ENCODE measurements at regions not wholly inside any gene's neighbourhood (a gene's known extent, or its start where the extent isn't known, plus 50 kb on each side); places are given as distances from the start of the nearest gene placed in this dataset.
A peak's percentile ranks its signal among the peaks of the same experiment; 100 is the strongest.

DNA sequence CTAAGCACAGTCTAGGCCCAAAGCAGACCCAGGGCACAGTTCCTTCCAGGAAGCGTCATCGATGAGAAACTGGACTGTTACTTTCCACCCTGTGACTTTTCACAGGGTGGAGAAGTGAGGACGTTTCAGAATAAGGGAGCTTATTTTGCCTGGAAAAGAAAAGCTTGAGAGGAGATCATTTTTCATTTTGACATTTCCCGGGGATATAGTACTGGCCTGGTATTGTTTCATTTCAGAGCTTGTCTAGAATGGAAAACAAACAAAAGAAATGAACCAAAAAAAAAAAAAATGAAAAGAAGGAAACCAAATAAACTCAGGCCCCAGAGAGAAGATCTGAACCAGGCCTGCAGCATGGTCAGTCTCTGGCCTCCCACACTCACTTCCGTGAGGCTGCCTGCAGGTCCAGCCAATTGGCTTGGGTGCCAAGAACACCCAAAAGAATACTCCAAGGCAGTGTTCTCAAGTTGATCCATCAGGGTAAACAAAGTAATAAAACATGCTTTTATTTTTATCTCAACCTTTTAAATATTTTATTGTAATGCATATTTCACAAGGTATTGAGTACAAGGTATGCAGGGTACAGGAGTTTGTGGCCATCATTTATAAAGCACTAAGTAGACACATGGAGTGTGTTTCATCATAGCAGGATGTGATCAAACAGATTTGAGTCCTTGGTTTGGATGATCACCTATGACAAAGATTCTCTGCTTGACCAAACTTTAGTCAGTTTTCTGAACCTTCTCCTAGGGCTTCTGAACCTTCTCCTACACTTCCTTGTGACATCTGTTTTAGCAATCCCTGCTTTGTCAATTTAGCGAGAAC, 176.9 kb upstream of the GGTLC1 start:
- Histone ChIP-seq H3K9ac (ENCODE audit: low read depth in 1 of 2, low read length in 2 of 2) (no peak overlapping the region), H3K36me3 (ENCODE audit: control insufficient read depth in 4 of 4, insufficient read depth in 3 of 4, low read depth in 1 of 4, low read length in 3 of 4) (no peaks in the 10 kb centered on the region), H3K27ac (ENCODE audit: low read depth in 1 of 2, low read length in 2 of 2) (no peak overlapping the region), H3K9me3 (ENCODE audit: control insufficient read depth in 4 of 4, low read length in 3 of 4) (no peaks in the 10 kb centered on the region), H3K27me3 (ENCODE audit: control insufficient read depth in 4 of 4, insufficient read depth in 4 of 4, low read length in 3 of 4) (no peaks in the 10 kb centered on the region), H3K4me1 (ENCODE audit: control insufficient read depth in 4 of 4, insufficient read depth in 4 of 4, low read length in 3 of 4) (no peaks in the 10 kb centered on the region), H3K4me3 (ENCODE audit: low read depth in 1 of 3, low read length in 3 of 3) (no peak overlapping the region)
- no peak for DNase-seq (ENCODE audit: low spot score)
- TF ChIP-seq, protein P1, sequence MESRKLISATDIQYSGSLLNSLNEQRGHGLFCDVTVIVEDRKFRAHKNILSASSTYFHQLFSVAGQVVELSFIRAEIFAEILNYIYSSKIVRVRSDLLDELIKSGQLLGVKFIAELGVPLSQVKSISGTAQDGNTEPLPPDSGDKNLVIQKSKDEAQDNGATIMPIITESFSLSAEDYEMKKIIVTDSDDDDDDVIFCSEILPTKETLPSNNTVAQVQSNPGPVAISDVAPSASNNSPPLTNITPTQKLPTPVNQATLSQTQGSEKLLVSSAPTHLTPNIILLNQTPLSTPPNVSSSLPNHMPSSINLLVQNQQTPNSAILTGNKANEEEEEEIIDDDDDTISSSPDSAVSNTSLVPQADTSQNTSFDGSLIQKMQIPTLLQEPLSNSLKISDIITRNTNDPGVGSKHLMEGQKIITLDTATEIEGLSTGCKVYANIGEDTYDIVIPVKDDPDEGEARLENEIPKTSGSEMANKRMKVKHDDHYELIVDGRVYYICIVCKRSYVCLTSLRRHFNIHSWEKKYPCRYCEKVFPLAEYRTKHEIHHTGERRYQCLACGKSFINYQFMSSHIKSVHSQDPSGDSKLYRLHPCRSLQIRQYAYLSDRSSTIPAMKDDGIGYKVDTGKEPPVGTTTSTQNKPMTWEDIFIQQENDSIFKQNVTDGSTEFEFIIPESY (IDR thresholded peaks at IDR 0.05), result no peak
- TF ChIP-seq SP1 (IDR thresholded peaks at IDR 0.05) (no peak), RAD21 (IDR thresholded peaks at IDR 0.05) (no peak), JUND (IDR thresholded peaks at IDR 0.05) (no peak), NR2F2 (IDR thresholded peaks at IDR 0.05) (no peak), EGR1 (IDR thresholded peaks at IDR 0.05; ENCODE audit: low read depth in 2 of 2) (no peak), HNF4A (conservative IDR thresholded peaks at IDR 0.05) (no peak), FOXA2 (IDR thresholded peaks at IDR 0.05) (no peak), GABPA (IDR thresholded peaks at IDR 0.05 in 1 of 2, conservative IDR thresholded peaks at IDR 0.05 in 1 of 2) (no peak), RXRA (IDR thresholded peaks at IDR 0.05) (no peak), YY1 (IDR thresholded peaks at IDR 0.05) (no peak)
- TF ChIP-seq, protein P2, sequence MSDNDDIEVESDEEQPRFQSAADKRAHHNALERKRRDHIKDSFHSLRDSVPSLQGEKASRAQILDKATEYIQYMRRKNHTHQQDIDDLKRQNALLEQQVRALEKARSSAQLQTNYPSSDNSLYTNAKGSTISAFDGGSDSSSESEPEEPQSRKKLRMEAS (IDR thresholded peaks at IDR 0.05), result no peak
- TF ChIP-seq, protein P3, sequence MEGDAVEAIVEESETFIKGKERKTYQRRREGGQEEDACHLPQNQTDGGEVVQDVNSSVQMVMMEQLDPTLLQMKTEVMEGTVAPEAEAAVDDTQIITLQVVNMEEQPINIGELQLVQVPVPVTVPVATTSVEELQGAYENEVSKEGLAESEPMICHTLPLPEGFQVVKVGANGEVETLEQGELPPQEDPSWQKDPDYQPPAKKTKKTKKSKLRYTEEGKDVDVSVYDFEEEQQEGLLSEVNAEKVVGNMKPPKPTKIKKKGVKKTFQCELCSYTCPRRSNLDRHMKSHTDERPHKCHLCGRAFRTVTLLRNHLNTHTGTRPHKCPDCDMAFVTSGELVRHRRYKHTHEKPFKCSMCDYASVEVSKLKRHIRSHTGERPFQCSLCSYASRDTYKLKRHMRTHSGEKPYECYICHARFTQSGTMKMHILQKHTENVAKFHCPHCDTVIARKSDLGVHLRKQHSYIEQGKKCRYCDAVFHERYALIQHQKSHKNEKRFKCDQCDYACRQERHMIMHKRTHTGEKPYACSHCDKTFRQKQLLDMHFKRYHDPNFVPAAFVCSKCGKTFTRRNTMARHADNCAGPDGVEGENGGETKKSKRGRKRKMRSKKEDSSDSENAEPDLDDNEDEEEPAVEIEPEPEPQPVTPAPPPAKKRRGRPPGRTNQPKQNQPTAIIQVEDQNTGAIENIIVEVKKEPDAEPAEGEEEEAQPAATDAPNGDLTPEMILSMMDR (IDR thresholded peaks at IDR 0.05; ENCODE audit: low read depth, low read length, missing input control), result no peak
- TF ChIP-seq, protein P4, sequence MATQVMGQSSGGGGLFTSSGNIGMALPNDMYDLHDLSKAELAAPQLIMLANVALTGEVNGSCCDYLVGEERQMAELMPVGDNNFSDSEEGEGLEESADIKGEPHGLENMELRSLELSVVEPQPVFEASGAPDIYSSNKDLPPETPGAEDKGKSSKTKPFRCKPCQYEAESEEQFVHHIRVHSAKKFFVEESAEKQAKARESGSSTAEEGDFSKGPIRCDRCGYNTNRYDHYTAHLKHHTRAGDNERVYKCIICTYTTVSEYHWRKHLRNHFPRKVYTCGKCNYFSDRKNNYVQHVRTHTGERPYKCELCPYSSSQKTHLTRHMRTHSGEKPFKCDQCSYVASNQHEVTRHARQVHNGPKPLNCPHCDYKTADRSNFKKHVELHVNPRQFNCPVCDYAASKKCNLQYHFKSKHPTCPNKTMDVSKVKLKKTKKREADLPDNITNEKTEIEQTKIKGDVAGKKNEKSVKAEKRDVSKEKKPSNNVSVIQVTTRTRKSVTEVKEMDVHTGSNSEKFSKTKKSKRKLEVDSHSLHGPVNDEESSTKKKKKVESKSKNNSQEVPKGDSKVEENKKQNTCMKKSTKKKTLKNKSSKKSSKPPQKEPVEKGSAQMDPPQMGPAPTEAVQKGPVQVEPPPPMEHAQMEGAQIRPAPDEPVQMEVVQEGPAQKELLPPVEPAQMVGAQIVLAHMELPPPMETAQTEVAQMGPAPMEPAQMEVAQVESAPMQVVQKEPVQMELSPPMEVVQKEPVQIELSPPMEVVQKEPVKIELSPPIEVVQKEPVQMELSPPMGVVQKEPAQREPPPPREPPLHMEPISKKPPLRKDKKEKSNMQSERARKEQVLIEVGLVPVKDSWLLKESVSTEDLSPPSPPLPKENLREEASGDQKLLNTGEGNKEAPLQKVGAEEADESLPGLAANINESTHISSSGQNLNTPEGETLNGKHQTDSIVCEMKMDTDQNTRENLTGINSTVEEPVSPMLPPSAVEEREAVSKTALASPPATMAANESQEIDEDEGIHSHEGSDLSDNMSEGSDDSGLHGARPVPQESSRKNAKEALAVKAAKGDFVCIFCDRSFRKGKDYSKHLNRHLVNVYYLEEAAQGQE (IDR thresholded peaks at IDR 0.05), result no peak
- WGBS, result 79% methylated on average over 6 of the region's 6 CpGs

DNA sequence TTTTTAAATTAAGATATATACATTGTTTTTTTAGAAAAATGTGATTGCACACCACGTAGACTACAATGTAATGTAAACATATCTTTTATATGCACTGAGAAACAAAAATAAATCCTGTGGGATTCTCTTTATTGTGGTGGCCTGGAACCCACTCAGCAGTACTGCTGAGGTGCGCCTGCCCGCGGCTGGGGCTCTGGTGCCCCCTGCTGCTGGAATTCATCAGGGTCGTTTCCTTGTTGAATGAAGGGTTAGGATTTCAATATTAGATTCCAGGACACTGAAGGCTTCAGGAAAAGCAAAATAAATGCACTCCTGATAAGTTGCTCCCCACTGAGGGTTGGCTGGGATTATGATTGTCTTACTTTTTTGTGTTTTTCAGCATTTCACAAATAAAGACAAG, 175.8 kb upstream of the GGTLC1 start:
- H3K27me3 ChIP-seq (ENCODE audit: control insufficient read depth in 4 of 4, insufficient read depth in 4 of 4, low read length in 3 of 4), result no peaks in the 10 kb centered on the region
- H3K4me3 ChIP-seq (ENCODE audit: low read depth in 1 of 3, low read length in 3 of 3), result no peak overlapping the region
- no peak for DNase-seq (ENCODE audit: low spot score)
- TF ChIP-seq TAF1 (conservative IDR thresholded peaks at IDR 0.05) (no peak), YY1 (IDR thresholded peaks at IDR 0.05) (no peak), RAD21 (IDR thresholded peaks at IDR 0.05) (peak; percentile 80 to 82)
- TF ChIP-seq, protein P3 (IDR thresholded peaks at IDR 0.05; ENCODE audit: low read depth, low read length, missing input control), result peak; percentile 55
- no peak overlapping the region for H3K27ac ChIP-seq (ENCODE audit: low read depth in 1 of 2, low read length in 2 of 2)
- H3K36me3 ChIP-seq (ENCODE audit: control insufficient read depth in 4 of 4, insufficient read depth in 3 of 4, low read depth in 1 of 4, low read length in 3 of 4), result no peaks in the 10 kb centered on the region
- no peaks in the 10 kb centered on the region for H3K4me1 ChIP-seq (ENCODE audit: control insufficient read depth in 4 of 4, insufficient read depth in 4 of 4, low read length in 3 of 4)
- no peaks in the 10 kb centered on the region for H3K9me3 ChIP-seq (ENCODE audit: control insufficient read depth in 4 of 4, low read length in 3 of 4)
- WGBS, result 35% methylated on average over 5 of the region's 5 CpGs
- H3K9ac ChIP-seq (ENCODE audit: low read depth in 1 of 2, low read length in 2 of 2), result no peak overlapping the region
